Naive thymus-derived CD8-positive, alpha-beta T cell (primary cell): ENCODE measurements at regions not wholly inside any gene's neighbourhood (a gene's known extent, or its start where the extent isn't known, plus 50 kb on each side); places are given as distances from the start of the nearest gene placed in this dataset.

ENCODE experiments used
- ATAC-seq, 2 donors: fragments of 150-1000 bp; cut with Tn5 transposase in 1 of 2; sonication (Bioruptor Pico), chemical (Tn5 transposase) in 1 of 2; 1 replicate in 1 of 2; 2 replicates in 1 of 2; pipeline ENCODE4 v1.10.0; 2021; ENCODE audit warnings: mild to moderate bottlenecking in 2 of 2, moderate library complexity in 2 of 2
- POLR2A ChIA-PET: fragments of 350-600 bp; sonication (Branson Sonifier 250); formaldehyde crosslinking; loops from one replicate; lab custom pipeline; 2021; ENCODE audit warnings: antibody characterized with exemption; lab: Charles Lee
- DNase-seq, 10 donors: peaks; one replicate each; pipeline versions ENCODE4 v3.0.0 to v3.0.0-alpha.2; 2020 to 2022
- H3K27ac Mint-ChIP-seq, 10 donors: one replicate each; pipeline ENCODE4 v1.8.0; 2020 to 2022; ENCODE audit warnings: mild to moderate bottlenecking in 10 of 10, mixed read lengths in 10 of 10, moderate library complexity in 4 of 10, inconsistent platforms in 1 of 10
- H3K27me3 Mint-ChIP-seq, 5 donors: one replicate each; pipeline ENCODE4 v1.8.0; 2021 to 2022; ENCODE audit warnings: mixed read lengths in 5 of 5
- H3K36me3 Mint-ChIP-seq, 3 donors: one replicate each; pipeline ENCODE4 v1.8.0; 2020 to 2022; ENCODE audit warnings: mixed read lengths in 3 of 3, mild to moderate bottlenecking in 2 of 3, inconsistent platforms in 1 of 3
- H3K4me1 Mint-ChIP-seq, 4 donors: one replicate each; pipeline ENCODE4 v1.8.0; 2021 to 2022; ENCODE audit warnings: mixed read lengths in 4 of 4
- H3K4me3 Mint-ChIP-seq, 10 donors: one replicate each; pipeline ENCODE4 v1.8.0; 2020 to 2022; ENCODE audit warnings: mild to moderate bottlenecking in 10 of 10, mixed read lengths in 10 of 10, moderate library complexity in 6 of 10, inconsistent platforms in 1 of 10
- H3K9me3 Mint-ChIP-seq, 9 donors: one replicate each; pipeline ENCODE4 v1.8.0; 2020 to 2022; ENCODE audit warnings: mixed read lengths in 9 of 9, mild to moderate bottlenecking in 3 of 9, inconsistent platforms in 1 of 9, moderate library complexity in 1 of 9

- ATAC-seq (no peak), DNase-seq (no peak)
- POLR2A ChIA-PET = no interaction called here
- Mint-ChIP-seq H3K9me3 (peaks cover 0 to 4% (median 0%) of the 10 kb centered on the region in 9 donors), H3K36me3 (no peaks in the 10 kb centered on the region), H3K4me3 (no peak overlapping the region), H3K4me1 (no peaks in the 10 kb centered on the region), H3K27ac (no peak overlapping the region), H3K27me3 (peaks cover 0 to 7% (median 0%) of the 10 kb centered on the region in 5 donors)
Measured at GRCh38 chr13:80022146-80022545, 318.8 kb downstream of the SPRY2 start.

GRCh38 chr13:80012251-80012650 is 328.7 kb downstream of the SPRY2 start:
- POLR2A ChIA-PET = no interaction called here
- no peaks in the 10 kb centered on the region for H3K4me1 Mint-ChIP-seq
- no peaks in the 10 kb centered on the region for H3K36me3 Mint-ChIP-seq
- H3K9me3 Mint-ChIP-seq = peaks cover 0 to 4% (median 0%) of the 10 kb centered on the region in 9 donors
- H3K27me3 Mint-ChIP-seq = peaks cover 0 to 9% (median 0%) of the 10 kb centered on the region in 5 donors
- no peak overlapping the region for H3K4me3 Mint-ChIP-seq
- DNase-seq = no peak
- no peak for ATAC-seq
- H3K27ac Mint-ChIP-seq = peak overlapping the region in 1 of 10 donors; percentile 35

- POLR2A ChIA-PET = no interaction called here
- DNase-seq (no peak), ATAC-seq (no peak)
- H3K27me3 Mint-ChIP-seq = peaks cover 0 to 9% (median 0%) of the 10 kb centered on the region in 5 donors
- no peaks in the 10 kb centered on the region for H3K36me3 Mint-ChIP-seq
- no peak overlapping the region for H3K4me3 Mint-ChIP-seq
- no peaks in the 10 kb centered on the region for H3K4me1 Mint-ChIP-seq
- H3K9me3 Mint-ChIP-seq = no peaks in the 10 kb centered on the region
- no peak overlapping the region for H3K27ac Mint-ChIP-seq
Measured at GRCh38 chr13:80011448-80012212, 329.3 kb downstream of the SPRY2 start.

GRCh38 chr13:80010846-80011245 is 330.1 kb downstream of the SPRY2 start:
- Mint-ChIP-seq H3K4me1 (no peaks in the 10 kb centered on the region), H3K9me3 (no peaks in the 10 kb centered on the region), H3K27ac (no peak overlapping the region), H3K27me3 (peaks cover 0 to 9% (median 0%) of the 10 kb centered on the region in 5 donors), H3K36me3 (no peaks in the 10 kb centered on the region), H3K4me3 (no peak overlapping the region)
- ATAC-seq (no peak), DNase-seq (no peak)
- POLR2A ChIA-PET = no interaction called here

- Mint-ChIP-seq H3K27ac (no peak overlapping the region), H3K27me3 (peaks cover 0 to 9% (median 0%) of the 10 kb centered on the region in 5 donors), H3K4me3 (no peak overlapping the region), H3K9me3 (no peaks in the 10 kb centered on the region), H3K36me3 (no peaks in the 10 kb centered on the region), H3K4me1 (no peaks in the 10 kb centered on the region)
- POLR2A ChIA-PET = no interaction called here
- ATAC-seq (no peak), DNase-seq (no peak)
Measured at GRCh38 chr13:80010286-80010831, 330.6 kb downstream of the SPRY2 start.

- POLR2A ChIA-PET = no interaction called here
- Mint-ChIP-seq H3K27ac (no peak overlapping the region), H3K4me1 (no peaks in the 10 kb centered on the region), H3K4me3 (no peak overlapping the region), H3K9me3 (no peaks in the 10 kb centered on the region), H3K27me3 (peaks cover 0 to 9% (median 0%) of the 10 kb centered on the region in 5 donors), H3K36me3 (no peaks in the 10 kb centered on the region)
- no peak for DNase-seq
- ATAC-seq = no peak
Measured at GRCh38 chr13:80009760-80010159, 331.2 kb downstream of the SPRY2 start.

GRCh38 chr13:80006940-80007339 is 334.0 kb downstream of the SPRY2 start:
- DNase-seq = no peak
- H3K27ac Mint-ChIP-seq = no peak overlapping the region
- no peaks in the 10 kb centered on the region for H3K4me1 Mint-ChIP-seq
- ATAC-seq = no peak
- no peak overlapping the region for H3K4me3 Mint-ChIP-seq
- no peaks in the 10 kb centered on the region for H3K36me3 Mint-ChIP-seq
- H3K27me3 Mint-ChIP-seq = peaks cover 0 to 7% (median 0%) of the 10 kb centered on the region in 5 donors
- POLR2A ChIA-PET = no interaction called here
- H3K9me3 Mint-ChIP-seq = no peaks in the 10 kb centered on the region

- ATAC-seq = no peak
Measured at GRCh38 chr13:80001510-80001842, 339.4 kb downstream of the SPRY2 start.

GRCh38 chr13:80000684-80001509 is 340.0 kb downstream of the SPRY2 start:
- POLR2A ChIA-PET = no interaction called here
- no peaks in the 10 kb centered on the region for H3K36me3 Mint-ChIP-seq
- no peak for ATAC-seq
- no peaks in the 10 kb centered on the region for H3K4me1 Mint-ChIP-seq
- peaks cover 0 to 1% (median 0%) of the 10 kb centered on the region in 9 donors for H3K9me3 Mint-ChIP-seq
- no peak for DNase-seq
- H3K27ac Mint-ChIP-seq = no peak overlapping the region
- no peak overlapping the region for H3K4me3 Mint-ChIP-seq
- peaks cover 0 to 2% (median 0%) of the 10 kb centered on the region in 5 donors for H3K27me3 Mint-ChIP-seq

More at GRCh38 chr13:80001510-80001842, 339.4 kb downstream of the SPRY2 start:
- POLR2A ChIA-PET = no interaction called here
- Mint-ChIP-seq H3K9me3 (no peaks in the 10 kb centered on the region), H3K27me3 (peaks cover 0 to 2% (median 0%) of the 10 kb centered on the region in 5 donors), H3K4me1 (no peaks in the 10 kb centered on the region), H3K36me3 (no peaks in the 10 kb centered on the region), H3K27ac (no peak overlapping the region), H3K4me3 (no peak overlapping the region)
- DNase-seq = no peak

- no peaks in the 10 kb centered on the region for H3K4me1 Mint-ChIP-seq
- no peaks in the 10 kb centered on the region for H3K36me3 Mint-ChIP-seq
- H3K9me3 Mint-ChIP-seq = peaks cover 0 to 3% (median 0%) of the 10 kb centered on the region in 9 donors
- ATAC-seq = no peak
- POLR2A ChIA-PET = no interaction called here
- H3K27me3 Mint-ChIP-seq = peaks cover 0 to 2% (median 0%) of the 10 kb centered on the region in 5 donors
- no peak for DNase-seq
- H3K27ac Mint-ChIP-seq = no peak overlapping the region
- no peak overlapping the region for H3K4me3 Mint-ChIP-seq
Measured at GRCh38 chr13:79999601-80000000, 341.3 kb downstream of the SPRY2 start.

- POLR2A ChIA-PET = no interaction called here
Measured at GRCh38 chr13:79998381-79998880, 342.5 kb downstream of the SPRY2 start.

GRCh38 chr13:79997244-79997643 is 343.7 kb downstream of the SPRY2 start:
- ATAC-seq (no peak), DNase-seq (no peak)
- Mint-ChIP-seq H3K27ac (no peak overlapping the region), H3K4me1 (no peaks in the 10 kb centered on the region), H3K36me3 (no peaks in the 10 kb centered on the region), H3K4me3 (no peak overlapping the region), H3K9me3 (peaks cover 0 to 4% (median 0%) of the 10 kb centered on the region in 9 donors), H3K27me3 (peaks cover 0 to 2% (median 0%) of the 10 kb centered on the region in 5 donors)
- POLR2A ChIA-PET = no interaction called here

More at GRCh38 chr13:79998381-79998880, 342.5 kb downstream of the SPRY2 start:
- peaks cover 0 to 2% (median 0%) of the 10 kb centered on the region in 5 donors for H3K27me3 Mint-ChIP-seq
- no peak overlapping the region for H3K4me3 Mint-ChIP-seq
- no peaks in the 10 kb centered on the region for H3K4me1 Mint-ChIP-seq
- ATAC-seq (no peak), DNase-seq (no peak)
- H3K9me3 Mint-ChIP-seq = peaks cover 0 to 4% (median 0%) of the 10 kb centered on the region in 9 donors
- no peaks in the 10 kb centered on the region for H3K36me3 Mint-ChIP-seq
- H3K27ac Mint-ChIP-seq = no peak overlapping the region

GRCh38 chr13:79995334-79995733 is 345.6 kb downstream of the SPRY2 start:
- Mint-ChIP-seq H3K9me3 (peaks cover 0 to 10% (median 0%) of the 10 kb centered on the region in 9 donors), H3K36me3 (no peaks in the 10 kb centered on the region), H3K4me1 (no peaks in the 10 kb centered on the region), H3K27me3 (peaks cover 0 to 8% (median 2%) of the 10 kb centered on the region in 5 donors), H3K27ac (no peak overlapping the region), H3K4me3 (no peak overlapping the region)
- POLR2A ChIA-PET = no interaction called here
- ATAC-seq = no peak
- DNase-seq = no peak
